Hepatocyte (in vitro differentiated cells): ENCODE measurements at regions not wholly inside any gene's neighbourhood (a gene's known extent, or its start where the extent isn't known, plus 50 kb on each side); places are given as distances from the start of the nearest gene placed in this dataset.

Experiments used
- CTCF ChIP-seq: fragments of 200-600 bp; sonication (generic); IDR thresholded peaks from 2 replicates; pipeline ENCODE4 v1.5.1; 2016; ENCODE audit warnings: antibody characterized with exemption, mild to moderate bottlenecking; ENCODE audit not compliant: poor library complexity
- EZH2phosphoT487 ChIP-seq: fragments of 200-600 bp; sonication (generic); IDR thresholded peaks from one replicate; pipeline ENCODE4 v1.6.1; 2018; ENCODE audit warnings: antibody characterized with exemption, mild to moderate bottlenecking, low read depth, moderate library complexity; ENCODE audit not compliant: unreplicated experiment, severe bottlenecking

DNA sequence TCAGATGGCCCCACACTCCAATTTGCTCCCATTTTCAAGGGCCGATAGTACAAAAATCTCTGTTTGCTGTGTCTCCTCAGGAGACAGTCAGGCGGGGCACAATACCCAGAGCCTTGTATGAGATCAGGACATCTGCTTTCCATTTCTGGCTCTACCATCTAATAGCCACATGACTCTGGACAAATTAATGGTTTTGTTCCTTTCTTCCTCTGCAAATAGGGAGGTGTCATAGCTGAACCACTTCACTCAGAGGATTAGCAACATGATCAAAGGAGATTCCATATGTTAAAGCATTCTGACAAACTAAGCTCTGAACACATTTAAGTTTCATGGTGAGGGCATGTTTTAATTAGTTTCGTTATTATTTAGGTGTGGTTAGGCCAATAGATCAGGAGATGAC, 602.1 kb upstream of the SYT4 start:
- TF ChIP-seq CTCF (no peak), EZH2phosphoT487 (no peak)
